ENCODE measurements at regions not wholly inside any gene's neighbourhood (a gene's known extent, or its start where the extent isn't known, plus 50 kb on each side); places are given as distances from the start of the nearest gene placed in this dataset.

DNA sequence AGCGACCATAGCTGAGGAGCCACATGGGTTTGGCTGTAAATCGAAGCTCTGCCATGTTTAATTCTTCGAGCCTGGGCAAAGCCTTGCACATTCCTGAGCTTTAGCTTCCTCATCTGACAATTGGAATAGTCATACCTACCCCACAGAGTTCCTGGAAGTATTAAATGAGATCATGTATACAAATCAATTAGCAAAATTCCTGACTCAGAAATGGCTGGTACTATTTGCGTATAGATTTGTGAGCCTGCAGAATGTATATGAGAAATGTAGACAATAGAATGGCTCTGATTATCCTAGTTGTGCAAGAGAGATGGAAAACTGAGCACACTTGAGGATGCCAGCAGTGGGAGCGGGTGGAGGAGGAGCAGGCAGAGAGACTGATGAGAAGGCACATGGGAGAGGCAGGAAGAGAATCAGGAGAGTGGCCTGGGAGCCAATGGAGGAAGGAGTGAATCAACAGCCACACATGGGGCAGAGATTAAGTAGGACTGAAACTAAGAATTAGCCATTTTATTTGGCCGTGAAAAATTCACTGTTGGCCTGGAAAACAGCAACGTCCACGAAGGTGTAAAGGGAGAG lies 128.0 kb upstream of the C1GALT1 start:
- no peak for DNase-seq

DNA sequence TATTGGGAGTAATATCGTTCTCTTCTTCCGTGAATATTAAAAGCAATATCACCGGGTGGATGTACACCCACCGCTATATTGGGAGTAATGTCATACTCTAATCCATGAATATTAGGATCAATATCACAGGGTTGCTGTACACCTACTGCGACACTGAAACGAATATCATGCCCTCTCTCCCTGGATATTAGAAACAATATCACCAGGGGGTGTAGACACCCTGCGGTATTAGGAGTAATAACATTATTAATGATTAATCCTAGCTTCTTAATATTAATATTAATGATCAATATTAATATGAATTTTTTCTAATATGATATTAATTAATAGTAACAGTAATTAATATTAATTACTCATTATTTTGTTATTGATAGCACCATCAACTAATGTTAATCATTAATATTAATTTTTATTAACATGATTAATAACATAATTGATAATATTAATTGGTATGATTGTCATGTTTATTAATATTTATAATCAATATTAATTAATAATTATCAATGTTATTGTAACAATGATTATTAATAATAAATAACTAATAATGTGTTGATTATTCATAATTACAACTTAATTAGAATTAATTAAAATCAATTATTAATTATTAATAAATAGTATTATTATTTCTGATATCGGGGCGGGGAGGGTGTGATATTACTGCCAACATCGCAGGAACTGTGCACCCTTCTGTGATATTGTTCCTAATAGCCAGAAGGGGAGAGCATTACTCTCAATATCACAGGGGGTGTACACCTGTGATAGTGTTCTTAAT lies 121.3 kb upstream of the C1GALT1 start:
- DNase-seq = no peak

DNA sequence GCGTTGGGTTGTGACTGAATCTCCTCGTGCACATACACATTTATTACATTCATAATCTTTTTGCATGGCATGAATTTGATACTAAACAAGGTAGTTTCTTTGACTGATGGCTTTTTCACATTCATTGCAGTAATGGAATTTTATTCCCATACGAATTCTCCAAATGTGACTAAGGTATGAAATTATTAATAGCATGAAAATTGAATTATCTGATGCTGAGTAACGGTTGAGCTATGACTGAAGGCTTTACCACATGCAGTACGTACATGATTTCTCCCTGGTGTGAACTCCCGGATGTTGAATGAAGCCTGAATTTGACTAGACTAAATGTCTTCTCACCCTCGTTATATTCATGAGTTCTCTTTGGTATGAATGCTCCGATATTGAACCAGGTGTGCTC lies 104.4 kb upstream of the C1GALT1 start:
- no peak for DNase-seq

DNA sequence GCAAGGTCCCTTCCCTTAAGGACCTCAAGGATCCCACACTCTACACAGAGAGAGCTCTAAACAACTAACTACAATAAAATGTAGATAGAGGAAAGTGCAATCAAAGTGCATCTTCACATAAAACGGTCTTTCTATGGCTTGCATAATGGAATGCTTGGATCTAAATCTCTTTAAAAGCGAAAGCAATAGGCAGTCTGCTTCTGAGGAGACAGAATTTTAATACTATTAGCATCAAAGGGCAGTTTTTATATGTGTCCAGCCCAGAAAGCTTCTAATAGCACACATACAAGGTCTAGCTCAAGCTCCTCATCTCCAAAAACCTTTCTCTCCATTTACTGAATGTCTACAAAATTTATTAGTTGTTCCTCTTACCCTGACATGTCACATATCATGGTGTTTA lies 101.5 kb upstream of the C1GALT1 start:
- no peak for DNase-seq

DNA sequence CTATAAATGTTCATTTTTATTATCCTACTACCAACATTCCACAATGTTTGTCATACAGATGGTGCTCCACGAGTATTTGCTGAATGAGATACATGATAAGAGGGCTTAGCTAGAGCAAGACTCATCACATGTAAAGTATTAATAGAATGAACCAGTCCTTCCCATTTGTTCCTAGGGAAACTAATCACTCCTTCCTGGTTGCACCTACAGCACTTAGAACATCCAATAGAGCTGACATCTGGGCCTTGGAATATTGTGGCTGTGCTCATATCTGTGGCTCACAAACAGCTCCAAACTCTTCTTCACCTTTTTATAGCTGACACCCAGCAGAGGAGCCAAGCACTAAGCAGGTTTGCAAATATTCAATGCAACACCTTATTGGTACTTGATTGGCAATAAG lies 91.9 kb upstream of the C1GALT1 start:
- DNase-seq = no peak

DNA sequence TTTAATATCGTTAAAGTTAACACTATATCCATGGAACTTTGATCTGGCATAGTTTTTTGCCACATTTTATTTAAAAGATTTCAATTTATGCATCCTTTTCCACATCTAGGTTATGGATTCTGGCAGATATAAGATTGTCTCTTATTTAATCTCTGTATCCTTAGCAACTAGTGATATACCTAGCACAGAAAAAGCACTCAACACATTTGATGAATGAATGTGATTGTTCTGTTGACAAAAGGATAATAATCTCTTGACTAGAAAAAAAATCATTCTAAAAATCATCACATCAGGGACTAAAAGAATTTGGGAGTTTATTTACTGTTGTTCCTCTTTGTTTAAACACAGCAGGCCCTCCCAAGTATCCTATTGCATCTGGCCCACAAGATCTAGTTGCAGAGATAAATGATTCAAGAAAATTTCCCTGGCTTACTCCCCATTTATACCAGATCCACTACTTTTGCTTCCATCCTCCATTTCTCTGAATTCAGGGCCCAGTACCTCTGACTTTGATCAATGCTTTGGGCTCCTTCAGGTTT lies 84.0 kb upstream of the C1GALT1 start:
- no peak for DNase-seq

DNA sequence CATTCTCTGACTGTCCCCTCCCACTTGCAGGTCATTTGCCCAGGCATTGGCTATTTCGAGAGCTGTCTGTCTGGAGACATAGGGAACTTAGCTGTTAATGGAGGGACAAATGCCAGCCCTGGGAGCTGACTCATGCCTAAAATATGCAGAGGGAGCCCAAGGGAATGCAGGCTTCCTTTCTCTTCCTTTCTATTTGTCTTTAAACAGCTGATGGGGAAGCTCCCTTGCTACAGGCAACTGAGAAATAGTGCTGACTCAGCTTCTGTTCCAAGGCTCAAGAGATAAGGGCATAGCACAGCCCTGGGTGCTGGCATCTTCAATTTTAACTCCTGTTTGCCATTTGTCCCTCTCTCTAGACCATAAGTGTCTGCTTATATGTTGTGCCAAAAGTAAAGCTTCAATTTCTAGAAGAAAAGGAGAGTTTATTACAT lies 82.7 kb upstream of the C1GALT1 start:
- DNase-seq = peak; percentile 64

DNA sequence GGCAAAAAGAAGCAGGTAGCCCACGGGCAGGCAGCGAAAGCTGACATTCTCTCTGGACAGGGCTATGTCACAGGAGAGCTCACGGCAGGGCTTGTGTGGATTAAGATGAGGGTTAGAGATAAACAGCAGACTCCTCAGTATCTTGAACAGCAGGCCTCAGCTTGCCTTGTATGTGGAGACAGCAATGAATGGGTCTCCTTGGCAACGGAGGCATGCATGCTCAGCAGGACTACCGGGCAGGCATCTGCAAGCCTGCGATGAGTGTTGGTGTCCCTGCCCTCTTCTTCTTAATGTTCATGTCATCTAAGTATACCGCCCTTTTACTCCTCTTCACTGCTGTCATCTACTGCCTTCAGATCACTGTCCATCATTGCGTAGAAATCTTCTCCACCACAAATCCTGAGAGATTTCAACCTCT lies 81.9 kb upstream of the C1GALT1 start:
- no peak for DNase-seq

DNA sequence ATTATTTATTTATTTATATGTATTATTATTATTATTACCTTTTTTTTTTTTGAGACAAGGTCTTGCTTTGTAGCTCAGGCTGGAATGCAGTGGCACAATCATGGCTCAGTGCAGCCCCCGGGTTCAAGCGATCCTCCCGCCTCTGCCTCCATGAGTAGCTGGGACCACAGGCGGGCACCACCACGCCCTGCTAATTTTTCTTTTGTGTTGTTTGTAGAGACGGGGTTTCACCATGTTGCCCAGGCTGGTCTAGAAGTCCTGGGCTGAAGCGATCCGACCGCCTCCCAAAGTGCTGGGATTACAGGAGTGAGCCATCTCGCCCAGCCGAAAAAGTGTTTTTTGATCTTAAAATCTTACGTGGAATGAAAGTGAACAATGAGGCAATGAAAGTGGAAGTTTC lies 79.4 kb upstream of the C1GALT1 start:
- DNase-seq = no peak

DNA sequence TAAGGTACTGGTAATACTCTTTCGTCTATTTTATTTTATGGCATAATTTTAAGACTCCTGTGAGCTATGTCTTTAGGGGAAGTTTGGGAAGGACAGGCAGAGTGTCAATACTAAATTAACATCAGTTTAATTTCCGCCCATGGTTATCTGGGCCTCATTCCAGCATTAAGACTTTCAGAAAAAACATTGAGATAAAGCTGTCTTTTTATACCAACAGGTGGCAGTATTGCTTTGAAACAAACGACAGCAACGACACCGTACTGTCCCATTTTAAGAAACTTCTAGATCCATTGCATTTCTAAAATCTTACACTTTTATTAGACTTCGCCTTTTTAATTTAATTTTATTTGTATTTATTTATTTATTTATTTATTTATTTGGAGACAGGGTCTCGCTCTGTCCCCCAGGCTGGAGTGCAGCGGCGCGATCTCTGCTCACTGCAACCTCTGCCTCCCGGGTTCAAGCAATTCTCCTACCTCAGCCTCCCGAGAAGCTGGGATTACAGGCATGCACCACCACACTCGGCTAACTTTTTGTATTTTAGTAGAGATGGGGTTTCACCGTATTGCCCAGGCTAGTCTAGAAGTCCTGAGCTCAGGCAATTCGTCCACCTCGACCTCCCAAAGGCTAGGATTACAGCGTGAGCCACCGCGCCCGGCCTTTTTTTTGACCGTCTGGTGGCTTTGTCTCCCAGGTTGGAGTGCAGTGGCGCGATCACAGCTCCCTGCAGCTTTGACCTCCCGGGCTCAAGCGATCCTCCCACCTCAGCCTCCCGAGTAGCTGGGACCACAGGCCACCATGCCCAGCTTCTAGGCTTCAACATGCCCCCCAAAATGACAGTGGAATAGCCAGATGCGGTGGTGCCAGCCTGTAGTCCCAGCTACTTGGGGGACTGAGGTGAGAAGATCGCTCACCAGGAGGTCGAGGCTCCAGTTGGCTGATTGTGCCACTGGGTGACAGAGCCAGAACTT lies 78.7 kb upstream of the C1GALT1 start:
- peak; percentile 52 for DNase-seq

DNA sequence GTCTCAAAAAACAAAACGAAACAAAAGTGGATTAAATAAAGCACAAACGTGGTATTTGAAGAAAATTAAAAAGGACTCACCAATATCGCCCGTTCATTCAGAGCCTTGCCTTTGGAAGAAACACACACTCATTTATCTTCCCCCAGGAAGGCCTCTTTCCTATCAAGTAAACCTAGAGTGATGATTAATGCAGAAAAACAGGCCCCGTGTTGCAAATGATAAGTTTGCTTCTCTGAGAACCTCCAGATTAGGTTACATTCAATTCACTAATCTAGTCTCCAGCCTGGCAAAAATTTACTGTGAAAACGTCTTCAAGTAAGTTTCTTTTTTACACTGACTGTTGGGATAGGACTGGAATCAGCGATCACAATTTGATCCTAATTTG lies 78.0 kb upstream of the C1GALT1 start:
- DNase-seq = no peak

DNA sequence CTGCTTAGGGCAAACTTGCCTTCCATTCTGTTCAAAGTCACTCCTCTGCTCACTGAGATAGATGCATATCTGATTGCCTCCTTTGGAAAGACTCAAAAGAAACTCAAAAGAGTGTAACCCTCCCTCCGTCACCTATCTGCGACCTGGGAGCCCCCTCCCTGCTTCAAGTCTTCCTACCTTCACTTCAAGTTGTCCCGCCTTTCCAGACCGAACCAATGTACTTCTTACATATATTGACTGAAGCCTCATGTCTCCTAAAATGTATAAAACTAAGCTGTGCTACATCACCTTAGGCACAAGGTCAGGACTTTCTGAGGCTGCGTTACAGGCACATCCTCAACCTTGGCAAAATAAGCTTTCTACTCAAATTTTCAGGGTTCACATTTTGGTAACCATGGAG lies 77.4 kb upstream of the C1GALT1 start:
- DNase-seq = no peak

DNA sequence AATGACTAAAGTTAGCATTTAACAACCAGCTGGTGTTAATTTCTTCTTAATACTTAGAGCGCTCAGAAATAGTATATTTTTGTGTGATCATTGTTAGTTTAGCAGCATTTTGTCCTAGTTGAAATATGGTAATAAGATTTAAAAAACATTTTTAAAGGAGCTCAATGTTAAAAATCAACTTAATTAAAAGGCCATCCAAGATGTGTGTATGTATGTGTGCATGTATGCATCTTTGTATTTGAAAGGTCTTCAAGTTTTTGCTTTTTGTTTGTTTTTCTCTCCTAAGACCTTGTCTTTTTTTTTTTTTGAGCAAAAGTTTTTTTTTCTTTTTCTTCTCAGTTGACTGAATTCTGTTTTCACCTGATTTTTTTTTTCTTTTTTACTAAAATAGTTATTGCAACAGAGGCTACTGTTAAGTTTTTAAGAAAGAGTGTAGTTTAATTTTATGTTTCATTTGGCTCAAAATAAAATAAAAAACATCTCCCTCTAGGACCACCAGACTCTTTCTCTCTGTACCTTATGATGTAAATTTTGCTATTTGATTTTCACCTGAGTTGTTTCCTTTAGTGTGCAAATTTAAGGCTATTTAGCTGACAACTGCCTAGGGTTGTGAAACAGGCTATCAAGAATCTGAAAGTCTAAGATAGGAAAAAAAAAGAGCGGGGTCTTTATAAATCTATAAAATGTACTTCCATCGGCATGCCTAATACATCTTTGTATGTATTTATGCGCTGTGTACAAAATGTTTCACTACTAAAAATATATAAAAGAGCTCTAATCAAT lies 76.4 kb upstream of the C1GALT1 start:
- no peak for DNase-seq

DNA sequence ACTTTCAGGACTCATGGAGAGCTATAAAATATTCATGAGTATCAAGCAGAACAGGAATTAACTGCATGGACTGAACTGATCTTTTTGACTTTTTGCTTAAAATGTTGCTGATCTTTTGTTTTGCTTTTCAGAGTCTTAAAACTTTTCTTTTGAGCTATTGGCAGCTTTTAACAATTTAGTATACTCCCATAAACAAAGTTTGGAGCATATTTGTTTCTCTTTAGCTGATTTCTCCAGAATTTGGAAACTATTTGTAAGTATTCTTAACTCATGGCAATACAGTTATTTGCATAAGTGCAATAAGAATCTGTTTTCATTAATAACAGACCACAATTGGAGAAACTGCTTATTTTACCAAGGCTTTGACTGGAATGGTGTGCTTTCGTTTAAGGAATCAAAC lies 73.4 kb upstream of the C1GALT1 start:
- no peak for DNase-seq

DNA sequence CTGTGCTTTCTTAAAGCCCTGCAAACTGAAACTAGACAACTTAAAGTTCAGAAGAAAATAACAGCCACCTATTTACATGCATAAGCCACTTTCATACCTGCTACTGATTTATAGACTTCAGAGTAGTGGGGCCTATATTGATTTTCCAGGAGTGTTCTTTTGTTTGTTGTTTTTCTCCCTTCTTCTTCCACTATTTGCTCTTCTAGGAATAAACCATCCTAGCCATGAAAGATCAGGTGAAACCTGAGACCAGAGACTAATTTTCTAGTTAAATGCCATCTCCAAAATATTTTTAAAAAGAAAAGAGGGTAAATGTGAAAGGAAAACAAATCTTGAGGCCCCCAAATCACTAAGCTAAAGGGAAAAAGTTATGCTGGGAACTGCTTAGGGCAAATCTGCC lies 72.4 kb upstream of the C1GALT1 start:
- DNase-seq = no peak

DNA sequence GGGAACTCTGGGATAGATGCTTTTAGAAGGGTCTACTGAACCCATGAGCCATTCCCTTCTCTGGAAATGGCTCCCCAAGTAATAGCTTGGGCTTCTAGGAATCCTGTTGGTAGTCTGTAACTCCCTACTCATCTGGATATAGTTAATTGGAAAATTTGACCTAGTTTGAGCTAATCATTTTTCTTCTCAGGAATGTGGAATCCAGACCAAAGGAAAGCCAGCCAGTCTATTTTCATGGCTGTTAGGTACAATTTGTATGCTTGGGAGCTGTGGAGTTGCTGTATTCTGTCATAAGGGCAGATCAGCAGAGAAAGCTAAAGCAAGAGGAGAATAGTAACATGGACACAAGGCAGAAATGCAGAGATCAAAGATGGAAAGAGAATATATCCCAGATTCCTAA lies 71.6 kb upstream of the C1GALT1 start:
- no peak for DNase-seq

DNA sequence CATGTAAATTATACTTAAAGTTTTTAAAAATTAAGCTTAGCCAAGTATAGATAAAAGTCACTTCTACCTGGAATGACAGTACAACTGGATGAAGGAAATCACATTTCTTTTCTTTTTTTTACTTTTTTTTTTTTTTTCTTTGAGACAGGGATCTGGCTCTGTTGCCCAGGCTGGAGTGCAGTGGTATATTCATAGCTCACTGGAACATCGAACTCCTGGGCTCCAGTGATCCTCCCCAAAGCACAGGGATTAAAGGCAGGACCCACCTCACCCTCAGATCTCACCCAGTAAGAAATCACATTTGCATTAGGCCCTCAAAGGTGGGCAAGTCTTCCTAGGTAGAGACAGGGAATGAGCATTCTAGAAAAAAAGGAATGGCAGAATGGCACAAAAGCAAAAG lies 69.5 kb upstream of the C1GALT1 start:
- no peak for DNase-seq

DNA sequence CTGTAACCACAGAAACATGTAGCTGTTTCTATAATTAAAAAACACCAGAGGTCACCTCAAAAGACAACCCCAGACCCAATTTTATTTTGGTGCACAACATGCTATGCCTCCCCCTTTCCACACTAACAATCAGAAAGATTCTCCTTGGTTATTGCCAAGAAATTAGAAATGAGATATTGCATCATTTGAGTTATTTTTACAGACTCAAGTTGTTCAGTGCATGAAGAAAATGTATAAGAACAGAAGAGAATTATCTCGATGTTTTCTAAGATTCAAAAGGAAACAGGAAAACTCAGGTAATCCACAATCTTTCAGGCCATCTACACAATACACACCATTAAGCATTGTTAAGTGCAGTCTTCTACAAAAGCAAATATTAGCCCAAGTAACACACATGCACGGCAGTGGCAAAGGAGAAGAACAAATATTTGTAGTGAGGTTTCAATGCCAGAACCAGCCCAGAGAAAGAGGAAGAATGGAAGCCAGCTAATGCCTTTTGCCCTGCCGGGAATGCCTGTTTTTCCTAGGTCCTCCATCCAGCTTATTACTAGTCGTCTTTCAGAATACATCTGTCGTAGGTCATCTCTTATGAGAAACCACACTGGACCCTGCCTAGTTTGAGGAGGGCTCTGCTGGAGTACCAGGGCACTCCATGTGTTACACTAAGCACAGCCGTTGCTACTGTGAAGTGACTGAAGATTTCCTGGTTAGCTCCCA lies 67.6 kb upstream of the C1GALT1 start:
- DNase-seq = no peak

DNA sequence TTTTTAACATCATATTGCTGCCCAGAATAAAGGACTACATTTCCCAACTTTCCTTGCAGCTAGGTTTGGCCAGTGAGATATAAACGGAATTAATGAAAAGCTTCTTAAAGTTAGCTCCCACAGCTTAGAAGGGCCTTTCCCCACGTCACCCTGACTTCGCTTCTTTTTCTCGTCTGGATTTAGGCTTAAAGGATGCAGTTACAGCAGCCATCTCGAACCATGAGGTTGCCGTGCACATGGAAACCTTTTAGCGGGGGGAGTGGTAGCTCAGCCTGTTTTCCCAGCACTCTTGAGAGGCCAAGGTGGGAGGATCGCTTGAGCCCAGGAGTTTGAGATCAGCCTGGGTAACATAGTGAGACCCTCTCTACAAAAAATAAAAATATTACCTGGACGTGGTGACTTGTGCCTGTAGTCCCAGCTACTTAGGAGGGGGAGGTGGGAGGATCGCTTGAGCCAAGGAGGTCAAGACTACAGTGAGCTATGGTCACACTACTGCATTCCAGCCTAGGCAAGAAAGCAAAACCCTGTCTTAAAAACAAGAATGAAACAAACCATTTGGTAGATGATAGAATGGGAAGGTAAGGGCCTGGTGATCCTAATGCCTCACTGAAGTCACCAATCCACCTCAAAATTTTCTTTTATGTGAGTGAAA lies 64.3 kb upstream of the C1GALT1 start:
- DNase-seq = no peak

DNA sequence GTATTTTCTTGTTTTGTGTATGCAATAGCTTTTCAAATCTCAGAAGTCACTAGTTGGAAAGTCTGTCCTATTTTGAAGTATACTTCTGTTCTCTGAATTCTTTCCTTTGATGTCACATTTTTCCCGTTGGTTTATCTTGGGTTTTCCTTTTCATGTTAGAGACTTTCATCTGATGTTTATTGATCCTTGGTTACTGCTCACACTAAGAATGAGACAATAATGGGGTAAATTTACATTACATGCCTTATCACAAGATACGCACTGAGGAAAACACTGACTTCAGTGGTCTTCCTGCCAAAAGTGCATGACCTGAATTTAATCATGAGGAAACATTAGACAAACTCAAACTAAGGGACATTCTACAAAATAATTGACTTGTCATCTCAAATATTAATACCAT lies 63.5 kb upstream of the C1GALT1 start:
- DNase-seq = no peak

DNA sequence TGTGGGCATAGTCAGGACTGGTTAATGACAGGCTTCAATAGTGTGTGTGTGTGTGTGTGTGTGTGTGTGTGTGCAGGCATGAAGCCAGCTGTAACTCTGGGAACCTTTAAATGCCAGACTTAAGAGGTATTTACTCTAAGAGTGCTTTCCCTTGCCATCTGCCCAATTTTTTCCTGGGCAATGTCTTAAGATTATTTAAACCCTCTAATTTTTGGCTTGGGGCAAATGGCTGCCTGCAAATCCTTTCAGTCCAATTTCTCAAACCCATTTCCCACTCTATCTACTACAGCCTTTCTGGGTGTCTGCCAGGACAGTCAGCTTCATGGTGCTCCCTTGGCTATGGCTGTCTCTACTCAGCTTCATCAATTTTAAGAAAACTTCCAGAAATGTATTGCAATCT lies 62.6 kb upstream of the C1GALT1 start:
- no peak for DNase-seq
